GM21447 (cell line): ENCODE measurements at regions not wholly inside any gene's neighbourhood (a gene's known extent, or its start where the extent isn't known, plus 50 kb on each side); places are given as distances from the start of the nearest gene placed in this dataset.

ENCODE experiments used
- ATAC-seq: cut with Tn5 transposase; IDR thresholded peaks from one replicate; pipeline ENCODE4 v1.9.1; 2021; ENCODE audit not compliant: unreplicated experiment

- ATAC-seq, result no peak
Measured at GRCh38 chr14:84584511-84584910, 945.4 kb upstream of the FLRT2 start.

- no peak for ATAC-seq
Measured at GRCh38 chr14:84591827-84592445, 938.0 kb upstream of the FLRT2 start.

DNA sequence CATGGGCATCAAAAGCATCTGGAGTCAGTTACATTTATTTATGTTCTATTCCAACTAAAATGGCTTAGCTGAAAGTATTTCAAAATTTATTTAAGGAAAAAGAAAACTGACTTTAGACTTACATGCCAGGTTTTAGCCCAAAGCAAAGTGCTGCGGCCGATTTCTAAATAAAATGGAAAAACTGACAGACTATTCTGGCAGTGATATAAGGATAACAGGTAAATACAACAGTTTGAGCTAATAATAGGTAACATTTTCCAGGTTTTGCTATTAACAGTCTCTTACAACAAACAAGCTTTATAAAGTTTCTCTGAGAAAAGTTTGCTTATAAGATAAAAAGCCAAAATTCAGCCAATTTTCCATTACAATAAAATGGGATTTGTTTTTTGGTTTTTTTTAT is 937.2 kb upstream of the FLRT2 start:
- no peak for ATAC-seq

- no peak for ATAC-seq
Measured at GRCh38 chr14:84610086-84610485, 919.9 kb upstream of the FLRT2 start.

DNA sequence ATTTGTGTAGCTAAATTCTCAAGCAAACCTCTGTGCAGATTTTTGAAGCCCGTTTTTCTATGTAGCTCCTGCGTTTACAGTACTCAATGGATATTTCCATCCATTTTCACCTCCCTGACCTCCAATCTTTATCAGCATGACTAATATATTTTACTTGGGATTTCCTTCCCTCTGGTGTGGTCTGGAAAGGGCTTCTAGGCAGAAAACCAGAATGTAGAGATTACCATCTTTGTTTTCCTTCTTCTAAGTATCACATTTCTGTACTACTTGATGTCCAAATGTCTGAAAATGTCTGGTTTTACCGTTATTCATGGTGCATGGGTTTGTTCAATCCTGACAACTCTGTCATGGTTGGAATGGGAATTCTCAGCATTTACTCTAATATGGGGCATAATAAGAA is 907.6 kb upstream of the FLRT2 start:
- no peak for ATAC-seq

DNA sequence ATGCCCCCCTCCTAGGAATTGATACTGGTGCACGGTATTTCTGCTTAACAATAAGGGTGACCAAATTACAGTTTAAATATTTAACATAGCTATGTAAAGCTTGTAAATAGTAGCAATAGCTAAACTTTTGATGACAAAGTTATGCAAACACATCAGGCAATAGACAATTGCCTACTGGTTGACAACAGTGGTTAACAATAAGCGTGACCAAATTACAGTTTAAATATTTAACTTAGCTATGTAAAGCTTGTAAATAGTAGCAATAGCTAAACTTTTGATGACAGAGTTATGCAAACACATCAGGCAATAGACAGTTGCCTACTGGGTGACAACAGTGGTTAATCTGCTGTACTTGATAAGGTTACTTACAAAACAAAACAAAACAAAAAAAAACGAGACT is 886.5 kb upstream of the FLRT2 start:
- ATAC-seq, result no peak

GRCh38 chr14:84646786-84647500 is 883.0 kb upstream of the FLRT2 start:
- no peak for ATAC-seq

- ATAC-seq, result no peak
Measured at GRCh38 chr14:84655014-84655413, 874.9 kb upstream of the FLRT2 start.

DNA sequence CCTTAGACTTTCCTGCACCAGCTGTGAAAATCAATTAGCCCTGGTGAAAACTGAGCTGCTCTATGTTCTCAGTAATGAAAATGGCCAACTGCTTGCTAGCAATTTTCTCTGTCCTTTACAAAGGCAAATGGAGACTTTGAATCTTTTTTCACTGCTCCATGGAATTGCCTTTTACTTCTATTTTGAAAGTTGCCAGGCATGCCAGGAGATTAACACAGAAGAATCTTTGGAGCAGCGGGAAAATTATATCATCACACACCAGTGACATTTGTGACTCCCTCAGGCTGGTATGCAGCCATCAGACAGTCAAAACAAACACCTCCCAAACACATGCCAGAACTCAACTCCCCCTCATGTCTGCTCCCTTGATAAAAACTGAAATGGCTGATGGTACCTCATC is 872.0 kb upstream of the FLRT2 start:
- no peak for ATAC-seq

GRCh38 chr14:84670796-84671195 is 859.1 kb upstream of the FLRT2 start:
- no peak for ATAC-seq

DNA sequence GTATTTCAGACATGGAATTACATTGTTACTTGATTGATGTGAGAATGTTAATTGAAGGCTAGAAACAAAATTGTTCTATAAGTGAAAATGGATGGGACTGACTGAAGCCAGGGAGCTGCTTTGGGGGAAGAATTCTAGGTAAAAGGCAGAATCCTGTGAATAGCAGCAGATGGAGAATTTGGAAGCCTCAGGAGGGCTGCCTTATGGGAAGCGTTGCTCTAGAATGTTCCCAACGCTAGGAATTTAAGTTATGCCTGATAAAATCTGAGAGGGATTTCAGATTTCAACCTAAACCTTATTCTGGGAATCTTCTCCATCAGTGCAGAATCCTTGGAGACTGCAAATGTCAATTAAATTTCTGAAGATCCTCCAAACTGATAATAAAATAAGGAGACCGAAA is 858.2 kb upstream of the FLRT2 start:
- no peak for ATAC-seq

DNA sequence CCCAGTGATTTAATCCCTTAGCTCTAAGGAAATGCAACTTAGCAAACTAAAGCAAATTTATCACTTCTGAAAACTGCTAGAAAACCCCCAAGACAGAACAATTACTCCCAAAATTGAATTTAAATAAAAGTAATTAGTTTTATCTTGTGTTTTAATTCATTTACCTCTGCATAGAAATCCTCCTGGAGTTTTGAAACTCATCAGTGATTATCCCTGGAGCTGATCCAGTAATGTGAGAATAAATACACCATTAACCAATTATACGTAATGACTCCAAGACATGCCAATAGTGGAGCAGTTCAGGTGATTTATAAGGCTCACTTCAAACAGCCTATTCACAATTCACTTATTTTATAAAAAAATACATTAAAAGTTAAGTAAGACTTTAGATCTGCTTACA is 855.3 kb upstream of the FLRT2 start:
- no peak for ATAC-seq

DNA sequence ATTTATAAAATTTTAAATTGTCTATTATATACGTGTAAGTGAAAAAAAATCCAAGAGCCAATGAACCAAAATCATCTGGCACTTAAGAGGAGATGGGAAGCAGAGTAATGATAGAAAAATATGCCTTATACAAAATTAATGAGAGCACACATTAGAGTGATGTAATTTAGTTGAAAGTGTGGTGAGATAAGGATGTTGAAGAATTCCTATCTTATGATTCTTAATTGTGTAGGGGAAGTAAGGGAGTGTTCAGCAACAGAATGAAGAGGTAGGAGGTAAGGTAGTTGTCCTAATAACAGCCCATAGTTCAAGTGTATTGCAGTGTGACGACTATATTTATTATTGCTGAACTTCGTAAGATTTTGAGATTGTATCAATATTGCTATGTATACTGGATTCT is 843.4 kb upstream of the FLRT2 start:
- no peak for ATAC-seq

GRCh38 chr14:84688297-84689025 is 841.5 kb upstream of the FLRT2 start:
- no peak for ATAC-seq

DNA sequence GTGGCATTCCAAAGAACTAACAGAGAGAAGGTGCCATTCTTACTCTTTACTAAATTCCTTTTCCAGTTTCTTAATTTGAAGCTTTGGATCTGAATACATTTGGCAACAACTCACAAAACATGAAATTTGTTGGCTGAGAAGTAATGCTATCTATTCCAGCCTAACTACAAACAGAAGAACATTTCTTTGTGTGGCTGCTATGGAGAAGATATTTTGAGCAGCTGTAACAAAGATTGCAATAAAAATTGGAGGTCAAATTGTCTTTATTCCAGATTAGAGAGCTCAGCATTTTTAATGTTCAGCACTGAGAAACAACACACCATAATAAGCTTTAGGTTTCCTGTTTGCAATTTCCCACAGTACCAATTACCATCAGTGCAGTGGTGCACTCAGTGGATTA is 835.8 kb upstream of the FLRT2 start:
- no peak for ATAC-seq

- ATAC-seq, result no peak
Measured at GRCh38 chr14:84704601-84705000, 825.3 kb upstream of the FLRT2 start.

GRCh38 chr14:84707830-84708229 is 822.1 kb upstream of the FLRT2 start:
- no peak for ATAC-seq

- ATAC-seq, result no peak
Measured at GRCh38 chr14:84708865-84709264, 821.1 kb upstream of the FLRT2 start.

DNA sequence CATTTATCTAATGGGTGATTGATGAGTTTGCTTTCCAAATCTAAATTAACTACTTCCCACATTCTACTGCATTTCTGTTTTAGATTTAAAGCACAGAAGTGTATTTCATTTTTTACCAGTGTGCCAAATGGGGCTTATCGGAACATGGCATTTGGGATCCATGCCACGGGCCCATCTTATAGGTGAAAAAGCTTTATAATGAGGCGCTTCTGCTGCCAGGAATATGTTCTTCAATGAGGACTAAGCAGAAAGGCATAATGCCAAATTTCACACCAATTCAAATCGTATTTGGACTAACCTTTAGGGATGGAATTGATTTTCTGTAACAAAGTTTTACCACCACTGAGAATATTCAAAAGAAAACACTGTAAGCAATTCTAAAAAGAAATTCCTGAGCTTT is 803.5 kb upstream of the FLRT2 start:
- ATAC-seq, result no peak

- ATAC-seq, result no peak
Measured at GRCh38 chr14:84749191-84749955, 780.6 kb upstream of the FLRT2 start.

GRCh38 chr14:84750284-84750683 is 779.7 kb upstream of the FLRT2 start:
- no peak for ATAC-seq
